Nephron (organoid): ENCODE measurements at regions not wholly inside any gene's neighbourhood (a gene's known extent, or its start where the extent isn't known, plus 50 kb on each side); places are given as distances from the start of the nearest gene placed in this dataset.
A peak's percentile ranks its signal among the peaks of the same experiment; 100 is the strongest.
"Not testable (repeated sequence)": the region's sequence is repeated elsewhere in the genome, so short reads cannot be mapped to it uniquely, and the experiment has no call there.

Source experiments
- H3K27ac Mint-ChIP-seq, 3 experiments: 2 replicates each; pipeline ENCODE4 v1.8.0; 2020; ENCODE audit warnings: mixed read lengths in 3 of 3, mild to moderate bottlenecking in 2 of 3, moderate library complexity in 1 of 3
- H3K27me3 Mint-ChIP-seq: 2 replicates; pipeline ENCODE4 v1.8.0; 2021; ENCODE audit warnings: low read depth, mild to moderate bottlenecking, moderate library complexity, mixed read lengths
- H3K36me3 Mint-ChIP-seq: 2 replicates; pipeline ENCODE4 v1.8.0; 2020; ENCODE audit warnings: low read depth, mixed read lengths
- H3K4me1 Mint-ChIP-seq: 2 replicates; pipeline ENCODE4 v1.8.0; 2020; ENCODE audit warnings: mixed read lengths
- H3K4me3 Mint-ChIP-seq, 3 experiments: 2 replicates each; pipeline ENCODE4 v1.8.0; 2020; ENCODE audit warnings: mild to moderate bottlenecking in 3 of 3, mixed read lengths in 3 of 3, moderate library complexity in 2 of 3
- H3K9me3 Mint-ChIP-seq: 2 replicates; pipeline ENCODE4 v1.8.0; 2020; ENCODE audit warnings: mixed read lengths
- TF ChIP-seq, protein P1 (sequence below), 3 experiments: fragments of 200-600 bp; sonication (generic); IDR thresholded peaks; one replicate each; pipeline ENCODE4 v1.5.0; 2021; ENCODE audit warnings: antibody characterized with exemption in 3 of 3; ENCODE audit not compliant: unreplicated experiment in 3 of 3

DNA sequence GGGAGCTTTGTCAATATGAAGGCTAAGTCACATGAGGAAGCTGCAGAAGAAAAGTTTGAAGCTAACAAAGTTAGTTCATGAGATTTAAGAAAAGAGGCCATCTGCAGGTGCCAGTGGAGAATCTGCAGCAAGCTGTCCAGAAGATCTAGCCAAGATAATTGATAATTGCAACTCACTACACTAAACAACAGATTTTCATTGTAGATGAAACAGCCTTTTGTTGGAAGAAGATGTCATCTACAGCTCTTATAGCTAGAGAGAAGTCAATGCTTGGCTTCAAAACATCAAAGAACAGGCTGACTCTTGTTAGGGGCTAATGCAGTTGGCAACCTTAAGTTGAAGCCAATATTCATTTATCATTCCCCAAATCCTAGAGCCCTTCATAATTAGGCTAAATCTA is 83.7 kb downstream of the RIN2 start:
- Mint-ChIP-seq H3K27ac (no peak overlapping the region), H3K4me3 (no peak overlapping the region), H3K4me1 (no peaks in the 10 kb centered on the region), H3K36me3 (peaks cover 73% of the 10 kb centered on the region), H3K9me3 (peaks cover 41% of the 10 kb centered on the region), H3K27me3 (no peaks in the 10 kb centered on the region)
- TF ChIP-seq, protein P1, sequence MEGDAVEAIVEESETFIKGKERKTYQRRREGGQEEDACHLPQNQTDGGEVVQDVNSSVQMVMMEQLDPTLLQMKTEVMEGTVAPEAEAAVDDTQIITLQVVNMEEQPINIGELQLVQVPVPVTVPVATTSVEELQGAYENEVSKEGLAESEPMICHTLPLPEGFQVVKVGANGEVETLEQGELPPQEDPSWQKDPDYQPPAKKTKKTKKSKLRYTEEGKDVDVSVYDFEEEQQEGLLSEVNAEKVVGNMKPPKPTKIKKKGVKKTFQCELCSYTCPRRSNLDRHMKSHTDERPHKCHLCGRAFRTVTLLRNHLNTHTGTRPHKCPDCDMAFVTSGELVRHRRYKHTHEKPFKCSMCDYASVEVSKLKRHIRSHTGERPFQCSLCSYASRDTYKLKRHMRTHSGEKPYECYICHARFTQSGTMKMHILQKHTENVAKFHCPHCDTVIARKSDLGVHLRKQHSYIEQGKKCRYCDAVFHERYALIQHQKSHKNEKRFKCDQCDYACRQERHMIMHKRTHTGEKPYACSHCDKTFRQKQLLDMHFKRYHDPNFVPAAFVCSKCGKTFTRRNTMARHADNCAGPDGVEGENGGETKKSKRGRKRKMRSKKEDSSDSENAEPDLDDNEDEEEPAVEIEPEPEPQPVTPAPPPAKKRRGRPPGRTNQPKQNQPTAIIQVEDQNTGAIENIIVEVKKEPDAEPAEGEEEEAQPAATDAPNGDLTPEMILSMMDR (IDR thresholded peaks at IDR 0.05; ENCODE audit: unreplicated experiment in 3 of 3): no peak

DNA sequence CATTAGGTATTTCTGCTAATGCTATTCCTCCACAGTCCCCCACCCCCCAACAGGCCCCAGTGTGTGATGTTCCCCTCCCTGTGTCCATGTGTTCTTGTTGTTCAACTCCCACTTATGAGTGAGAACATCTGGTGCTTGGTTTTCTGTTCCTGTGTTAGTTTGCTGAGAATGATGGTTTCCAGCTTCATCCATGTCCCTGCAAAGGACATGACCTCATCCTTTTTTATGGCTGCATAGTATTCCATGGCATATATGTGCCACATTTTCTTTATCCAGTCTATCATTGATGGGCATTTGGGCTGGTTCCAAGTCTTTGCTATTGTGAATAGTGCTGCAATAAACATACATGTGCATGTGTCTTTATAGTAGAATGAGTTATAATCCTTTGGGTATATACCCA is 86.8 kb downstream of the RIN2 start:
- peaks cover 41% of the 10 kb centered on the region for H3K9me3 Mint-ChIP-seq
- H3K4me3 Mint-ChIP-seq, H3K27ac Mint-ChIP-seq, H3K27me3 Mint-ChIP-seq: not testable (repeated sequence)
- H3K36me3 Mint-ChIP-seq: peaks cover 69% of the 10 kb centered on the region
- H3K4me1 Mint-ChIP-seq: peaks cover 14% of the 10 kb centered on the region

DNA sequence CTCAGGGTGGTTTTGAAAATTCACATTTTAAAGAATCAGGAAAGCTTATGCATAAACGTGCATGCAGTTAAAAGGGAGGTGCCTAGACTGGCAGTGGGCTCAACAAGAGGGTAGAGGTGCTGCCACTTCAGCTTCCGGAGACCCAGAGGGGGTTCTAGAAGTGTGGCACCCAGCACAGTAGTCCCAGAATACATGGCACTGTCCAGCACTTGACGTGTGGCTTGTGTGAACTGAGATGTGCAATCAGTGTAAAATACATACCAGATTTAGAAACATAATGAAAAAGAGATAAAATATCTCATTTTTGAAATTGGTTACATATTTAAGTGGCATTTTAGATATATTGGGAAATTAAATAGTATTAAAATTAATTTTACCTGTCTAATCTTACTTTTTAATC is 89.3 kb downstream of the RIN2 start:
- Mint-ChIP-seq H3K27me3 (no peaks in the 10 kb centered on the region), H3K27ac (no peak overlapping the region), H3K4me1 (peaks cover 36% of the 10 kb centered on the region), H3K4me3 (no peak overlapping the region), H3K9me3 (peaks cover 34% of the 10 kb centered on the region), H3K36me3 (peaks cover 61% of the 10 kb centered on the region)
- TF ChIP-seq, protein P1 (IDR thresholded peaks at IDR 0.05; ENCODE audit: unreplicated experiment in 3 of 3): no peak

DNA sequence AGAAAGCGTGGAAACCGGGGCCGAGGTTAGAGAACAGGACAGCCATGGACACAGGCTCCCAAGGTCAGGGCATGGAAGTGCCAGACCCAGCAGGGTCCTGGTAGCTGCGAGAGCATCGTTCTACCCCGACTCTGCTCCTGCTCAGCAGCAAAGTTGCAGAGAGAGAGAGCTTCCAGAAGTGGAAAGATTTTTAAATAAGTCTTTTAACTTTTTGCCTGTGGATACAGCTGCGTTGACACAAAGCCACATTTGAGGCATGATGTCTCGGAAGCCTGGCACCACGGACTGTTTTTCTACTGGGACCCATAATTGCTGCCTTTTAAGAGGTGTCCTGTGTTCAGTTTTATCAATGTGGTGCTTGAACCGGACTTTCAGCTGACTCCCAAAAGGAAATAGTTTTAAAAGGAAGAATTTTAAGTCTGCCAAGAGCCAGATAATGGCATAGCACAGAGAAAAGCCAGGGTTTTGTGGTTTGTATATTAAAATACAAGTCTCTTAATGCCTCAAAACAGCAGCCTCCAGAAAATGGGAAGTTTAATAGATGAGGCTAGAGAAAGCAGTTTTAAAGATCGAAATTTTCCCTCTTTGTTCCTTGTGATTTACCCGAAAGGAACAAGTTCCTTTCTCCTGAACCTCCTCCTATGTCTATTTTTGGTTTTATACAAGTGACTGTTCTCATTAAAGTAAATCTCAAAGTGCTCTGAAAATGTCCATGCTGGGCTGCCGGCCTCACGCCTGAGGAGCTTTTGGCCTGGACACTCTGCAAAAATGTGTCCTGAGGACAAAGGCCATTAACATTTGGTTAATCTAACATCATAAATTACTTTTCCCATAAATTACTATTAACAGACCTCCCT is 91.5 kb downstream of the RIN2 start:
- peaks cover 38% of the 10 kb centered on the region for H3K4me1 Mint-ChIP-seq
- TF ChIP-seq, protein P1 (IDR thresholded peaks at IDR 0.05; ENCODE audit: unreplicated experiment in 3 of 3): no peak
- peaks cover 17% of the 10 kb centered on the region for H3K9me3 Mint-ChIP-seq
- peaks cover 45% of the 10 kb centered on the region for H3K36me3 Mint-ChIP-seq
- H3K4me3 Mint-ChIP-seq: peak overlapping the region in 2 of 3 experiments; percentile 13 to 36
- peak overlapping the region; percentile 84 to 90 (median 85) for H3K27ac Mint-ChIP-seq
- no peaks in the 10 kb centered on the region for H3K27me3 Mint-ChIP-seq

DNA sequence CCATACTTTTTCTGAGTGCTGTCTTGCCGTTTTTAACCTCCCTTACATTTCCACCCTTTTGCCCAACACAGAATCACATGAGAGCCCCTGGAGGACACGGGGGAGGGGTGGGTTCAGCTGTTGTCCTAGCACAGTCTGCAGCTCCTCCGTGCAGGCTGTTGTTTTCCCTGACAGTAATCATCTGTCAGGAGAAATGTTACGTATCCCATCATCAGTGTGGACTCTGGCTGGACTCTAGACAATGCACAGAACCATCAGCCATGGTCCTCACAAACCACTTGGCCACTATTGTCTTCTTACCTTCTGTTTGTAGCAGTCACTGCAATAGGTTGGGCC is 92.1 kb downstream of the RIN2 start:
- Mint-ChIP-seq H3K4me3 (peak overlapping the region in 2 of 3 experiments; percentile 13 to 31), H3K27me3 (no peaks in the 10 kb centered on the region), H3K27ac (peak overlapping the region; percentile 84 to 90 (median 85)), H3K4me1 (peaks cover 38% of the 10 kb centered on the region), H3K9me3 (peaks cover 13% of the 10 kb centered on the region), H3K36me3 (peaks cover 43% of the 10 kb centered on the region)
- TF ChIP-seq, protein P1 (IDR thresholded peaks at IDR 0.05; ENCODE audit: unreplicated experiment in 3 of 3): no peak

DNA sequence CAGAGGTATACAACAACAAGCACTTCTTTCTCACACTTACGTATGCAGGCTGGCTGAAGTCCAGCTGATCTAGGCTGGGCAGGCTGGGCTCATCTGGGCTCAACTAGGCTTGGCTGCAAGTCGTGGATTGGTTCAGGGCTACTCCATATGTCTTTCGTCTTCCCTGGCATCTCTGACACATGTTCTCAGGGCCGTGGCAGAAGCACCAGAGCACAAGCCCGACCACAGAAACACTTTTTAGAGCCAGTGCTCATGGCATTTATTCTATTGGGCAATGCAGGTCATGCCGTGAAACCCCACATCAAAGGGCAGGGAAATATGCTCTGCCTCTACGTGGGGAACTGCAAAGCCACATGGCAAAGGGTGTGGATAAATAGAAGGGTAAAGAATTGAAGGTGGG is 93.8 kb downstream of the RIN2 start:
- no peak overlapping the region for H3K27ac Mint-ChIP-seq
- no peak overlapping the region for H3K4me3 Mint-ChIP-seq
- TF ChIP-seq, protein P1 (IDR thresholded peaks at IDR 0.05; ENCODE audit: unreplicated experiment in 3 of 3): no peak
- H3K9me3 Mint-ChIP-seq: peaks cover 7% of the 10 kb centered on the region
- H3K36me3 Mint-ChIP-seq: peaks cover 31% of the 10 kb centered on the region
- no peaks in the 10 kb centered on the region for H3K27me3 Mint-ChIP-seq
- peaks cover 38% of the 10 kb centered on the region for H3K4me1 Mint-ChIP-seq
